Activated CD8-positive, alpha-beta T cell treated with anti-CD3 and anti-CD28 coated beads for 36 hours (primary cell): ENCODE measurements at regions not wholly inside any gene's neighbourhood (a gene's known extent, or its start where the extent isn't known, plus 50 kb on each side); places are given as distances from the start of the nearest gene placed in this dataset.

Source experiments
- ATAC-seq: fragments of 200-7000 bp; cut with Tn5 transposase; one replicate; pipeline ENCODE4 v1.10.0; 2021; ENCODE audit warnings: mild to moderate bottlenecking, moderate library complexity
- CTCF ChIA-PET: fragments of 350-600 bp; sonication (Branson Sonifier 250); formaldehyde crosslinking; loops from one replicate; lab custom pipeline; 2021; ENCODE audit warnings: antibody characterized with exemption; lab: Charles Lee
- POLR2A ChIA-PET: fragments of 350-600 bp; sonication (Branson Sonifier 250); formaldehyde crosslinking; loops from one replicate; lab custom pipeline; 2021; ENCODE audit warnings: antibody characterized with exemption; lab: Charles Lee
- DNase-seq: peaks from one replicate; pipeline ENCODE4 v3.0.0-alpha.2; 2020
- H3K27ac Mint-ChIP-seq: one replicate; pipeline ENCODE4 v1.8.0; 2021; ENCODE audit warnings: mild to moderate bottlenecking, mixed read lengths
- H3K27me3 Mint-ChIP-seq: one replicate; pipeline ENCODE4 v1.8.0; 2021; ENCODE audit warnings: mixed read lengths
- H3K36me3 Mint-ChIP-seq: one replicate; pipeline ENCODE4 v1.8.0; 2021; ENCODE audit warnings: low read depth, mixed read lengths
- H3K4me1 Mint-ChIP-seq: one replicate; pipeline ENCODE4 v1.8.0; 2021; ENCODE audit warnings: low read depth, mixed read lengths
- H3K4me3 Mint-ChIP-seq: one replicate; pipeline ENCODE4 v1.8.0; 2021; ENCODE audit warnings: mild to moderate bottlenecking, moderate library complexity, mixed read lengths
- H3K9me3 Mint-ChIP-seq: one replicate; pipeline ENCODE4 v1.8.0; 2021; ENCODE audit warnings: mixed read lengths
- intact Hi-C: fragments of 100-400 bp; cut with micrococcal nuclease; formaldehyde crosslinking; loops from one replicate; pipeline ENCODE4 v1.10.0; 2022
- TF ChIP-seq, protein P1 (sequence below): fragments of 200-600 bp; IDR thresholded peaks from one replicate; pipeline ENCODE4 v1.8.0; 2022; ENCODE audit warnings: antibody characterized with exemption, mild to moderate bottlenecking

DNA sequence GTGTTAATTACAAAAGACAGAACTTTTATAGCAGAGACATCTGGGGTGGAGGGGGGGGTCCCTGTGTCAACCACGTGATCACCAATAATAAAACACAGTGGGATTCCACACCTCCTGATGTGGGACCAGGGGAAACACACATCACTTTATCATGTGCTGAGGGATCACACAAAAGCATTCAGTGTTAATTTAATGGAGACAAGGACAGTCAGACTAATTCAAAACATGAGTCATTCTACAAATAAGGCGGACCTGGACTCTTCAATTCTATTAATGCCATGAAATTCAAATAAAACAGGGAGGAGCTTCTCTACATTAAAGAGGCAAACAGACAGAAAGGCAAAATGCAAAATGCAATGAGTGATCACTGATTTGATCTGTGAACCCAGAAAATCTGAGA is 67.3 kb upstream of the PFKP start:
- intact Hi-C loops, result no loop called here
- H3K36me3 Mint-ChIP-seq, result no peaks in the 10 kb centered on the region
- peaks cover 5% of the 10 kb centered on the region for H3K4me1 Mint-ChIP-seq
- ATAC-seq, result no peak
- TF ChIP-seq, protein P1, sequence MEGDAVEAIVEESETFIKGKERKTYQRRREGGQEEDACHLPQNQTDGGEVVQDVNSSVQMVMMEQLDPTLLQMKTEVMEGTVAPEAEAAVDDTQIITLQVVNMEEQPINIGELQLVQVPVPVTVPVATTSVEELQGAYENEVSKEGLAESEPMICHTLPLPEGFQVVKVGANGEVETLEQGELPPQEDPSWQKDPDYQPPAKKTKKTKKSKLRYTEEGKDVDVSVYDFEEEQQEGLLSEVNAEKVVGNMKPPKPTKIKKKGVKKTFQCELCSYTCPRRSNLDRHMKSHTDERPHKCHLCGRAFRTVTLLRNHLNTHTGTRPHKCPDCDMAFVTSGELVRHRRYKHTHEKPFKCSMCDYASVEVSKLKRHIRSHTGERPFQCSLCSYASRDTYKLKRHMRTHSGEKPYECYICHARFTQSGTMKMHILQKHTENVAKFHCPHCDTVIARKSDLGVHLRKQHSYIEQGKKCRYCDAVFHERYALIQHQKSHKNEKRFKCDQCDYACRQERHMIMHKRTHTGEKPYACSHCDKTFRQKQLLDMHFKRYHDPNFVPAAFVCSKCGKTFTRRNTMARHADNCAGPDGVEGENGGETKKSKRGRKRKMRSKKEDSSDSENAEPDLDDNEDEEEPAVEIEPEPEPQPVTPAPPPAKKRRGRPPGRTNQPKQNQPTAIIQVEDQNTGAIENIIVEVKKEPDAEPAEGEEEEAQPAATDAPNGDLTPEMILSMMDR, result no peak
- H3K27ac Mint-ChIP-seq, result no peak overlapping the region
- no peaks in the 10 kb centered on the region for H3K9me3 Mint-ChIP-seq
- no peak overlapping the region for H3K4me3 Mint-ChIP-seq
- DNase-seq, result no peak
- H3K27me3 Mint-ChIP-seq, result no peaks in the 10 kb centered on the region
- ChIA-PET POLR2A (interaction anchor here (0.9 kb wide), 1 partner anchor 8 kb away, joined by 3 read pairs; no protein-coding TSS in a partner anchor), CTCF (interaction anchor here (0.9 kb wide), 1 partner anchor 26 kb away, joined by 3 read pairs; no protein-coding TSS in a partner anchor)

DNA sequence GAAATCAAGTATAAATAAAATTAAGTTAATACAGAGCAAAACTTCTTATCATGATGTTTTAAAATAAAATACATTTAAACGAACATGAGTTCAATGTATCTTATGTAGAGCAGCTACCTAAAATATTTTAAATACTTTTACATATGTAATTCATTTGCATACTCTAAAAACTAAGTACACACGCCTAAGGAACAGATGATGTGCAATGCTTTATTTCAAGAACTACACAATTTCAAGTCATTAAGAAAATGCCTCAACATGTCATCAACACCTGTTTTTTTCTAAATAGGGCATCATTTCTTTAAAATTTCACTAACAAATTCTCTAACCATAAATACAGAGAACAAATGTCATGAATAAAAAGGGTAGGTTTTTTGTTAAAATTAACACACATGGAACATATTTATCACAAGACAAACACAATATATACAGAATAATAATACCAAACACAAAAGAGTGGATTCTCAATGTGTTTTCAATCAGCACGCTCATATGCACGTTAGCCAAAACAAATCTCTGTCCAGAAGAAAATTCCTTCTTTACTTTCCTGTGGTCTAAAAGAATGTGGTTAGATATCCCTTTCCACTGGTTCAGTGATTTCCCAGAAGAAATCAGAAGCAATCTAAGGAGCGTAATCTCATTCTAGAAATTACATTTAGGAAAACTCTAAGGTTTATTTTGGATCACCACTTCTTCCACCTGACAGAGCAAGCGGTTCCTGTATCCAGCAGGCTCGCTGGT is 73.0 kb upstream of the PFKP start:
- ATAC-seq (no peak), DNase-seq (no peak)
- Mint-ChIP-seq H3K27me3 (peaks cover 8% of the 10 kb centered on the region), H3K4me1 (no peaks in the 10 kb centered on the region), H3K4me3 (no peak overlapping the region), H3K27ac (no peak overlapping the region), H3K9me3 (peaks cover under 1% of the 10 kb centered on the region), H3K36me3 (no peaks in the 10 kb centered on the region)
- ChIA-PET CTCF (no interaction called here), POLR2A (no interaction called here)
- intact Hi-C loops, result no loop called here
- TF ChIP-seq, protein P1, result no peak

DNA sequence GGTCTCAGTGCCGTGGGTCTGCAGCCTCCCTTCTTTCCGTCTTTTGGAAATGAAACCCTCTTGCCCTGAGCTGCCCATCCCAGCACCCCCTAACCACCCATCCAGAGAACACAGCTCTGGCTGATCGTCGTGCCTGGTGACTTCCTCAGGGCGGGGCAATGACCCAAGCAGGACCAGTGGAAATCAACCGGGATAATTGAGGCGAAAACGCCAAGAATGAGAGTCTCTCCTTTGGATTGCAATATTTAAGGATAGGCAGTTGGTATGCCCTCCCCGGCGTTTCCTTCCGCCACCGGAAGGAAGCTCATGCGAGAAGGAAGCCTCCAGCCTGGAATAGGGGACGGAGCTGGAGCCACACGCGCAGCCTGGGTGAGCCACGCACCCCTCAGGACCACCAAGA is 73.7 kb upstream of the PFKP start:
- ATAC-seq (no peak), DNase-seq (no peak)
- intact Hi-C loops, result no loop called here
- ChIA-PET CTCF (no interaction called here), POLR2A (no interaction called here)
- TF ChIP-seq, protein P1, result no peak
- no peak overlapping the region for H3K27ac Mint-ChIP-seq
- no peak overlapping the region for H3K4me3 Mint-ChIP-seq
- peaks cover 3% of the 10 kb centered on the region for H3K36me3 Mint-ChIP-seq
- H3K9me3 Mint-ChIP-seq, result peaks cover 5% of the 10 kb centered on the region
- no peaks in the 10 kb centered on the region for H3K4me1 Mint-ChIP-seq
- peaks cover 15% of the 10 kb centered on the region for H3K27me3 Mint-ChIP-seq

DNA sequence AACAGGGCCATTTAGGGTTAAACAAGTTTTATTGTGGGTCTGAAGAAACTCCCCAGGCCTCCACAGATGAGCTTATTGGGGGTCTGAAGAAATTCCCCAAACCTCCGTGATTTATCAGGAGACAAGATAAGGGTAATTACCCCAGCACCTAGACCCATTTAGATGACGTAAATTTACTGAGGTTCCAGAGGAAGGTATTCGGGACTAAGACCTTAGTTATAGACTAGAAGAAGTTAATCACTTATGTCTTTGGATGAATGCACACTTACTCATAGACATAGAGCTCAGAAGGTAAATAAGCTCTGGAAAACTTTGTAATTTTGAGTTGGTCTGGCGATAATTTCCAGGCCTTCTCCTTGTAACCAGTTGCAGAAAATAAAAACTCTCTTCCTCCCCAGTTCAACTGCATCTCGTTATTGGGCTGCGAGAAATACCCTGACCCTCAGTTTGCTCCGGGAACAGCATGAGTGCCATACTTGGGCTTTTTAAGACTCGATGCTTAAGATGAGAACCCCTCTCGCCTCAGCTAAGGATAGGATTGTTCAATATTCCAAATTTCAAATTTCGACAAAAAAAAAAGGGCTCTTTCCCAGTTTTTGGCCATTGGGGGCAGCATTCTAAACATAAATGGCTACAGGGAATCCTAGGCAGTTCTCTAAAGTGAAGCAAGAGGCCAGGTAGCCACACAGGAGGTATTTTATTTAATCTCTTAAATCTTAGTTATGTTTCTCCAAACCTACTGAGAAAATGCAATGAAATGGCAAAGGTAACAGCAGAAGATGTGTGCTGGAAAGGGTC is 74.7 kb upstream of the PFKP start:
- H3K27ac Mint-ChIP-seq, result no peak overlapping the region
- peaks cover 4% of the 10 kb centered on the region for H3K36me3 Mint-ChIP-seq
- ChIA-PET CTCF (no interaction called here), POLR2A (interaction anchor here (1.1 kb wide), 1 partner anchor 8 kb away, joined by 3 read pairs; no protein-coding TSS in a partner anchor)
- H3K9me3 Mint-ChIP-seq, result peaks cover 7% of the 10 kb centered on the region
- no peaks in the 10 kb centered on the region for H3K4me1 Mint-ChIP-seq
- TF ChIP-seq, protein P1, result no peak
- no peak for DNase-seq
- intact Hi-C loops, result no loop called here
- H3K4me3 Mint-ChIP-seq, result no peak overlapping the region
- no peak for ATAC-seq
- H3K27me3 Mint-ChIP-seq, result peaks cover 22% of the 10 kb centered on the region

DNA sequence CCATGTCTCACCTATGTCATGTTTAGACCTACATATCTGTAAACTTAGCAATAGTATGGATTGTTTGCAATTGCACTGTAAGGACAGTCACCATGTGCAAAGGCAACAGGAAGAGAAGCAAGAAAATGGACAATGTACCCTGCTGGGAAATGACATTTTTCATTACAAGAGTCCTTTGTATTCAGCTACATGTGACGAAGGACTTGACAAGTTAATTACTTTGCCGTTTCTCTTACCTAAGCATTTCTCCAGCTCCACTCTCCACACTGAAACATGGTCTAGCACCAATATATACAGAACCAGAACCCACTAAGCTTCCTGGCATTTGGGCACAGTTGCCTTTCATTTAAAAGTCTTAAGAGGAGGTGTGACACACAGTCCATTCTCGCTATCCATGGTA is 76.6 kb upstream of the PFKP start:
- intact Hi-C loops, result no loop called here
- CTCF ChIA-PET, result no interaction called here
- POLR2A ChIA-PET, result no interaction called here
- peaks cover 7% of the 10 kb centered on the region for H3K9me3 Mint-ChIP-seq
- peaks cover 34% of the 10 kb centered on the region for H3K27me3 Mint-ChIP-seq
- no peak overlapping the region for H3K4me3 Mint-ChIP-seq
- H3K4me1 Mint-ChIP-seq, result peaks cover 4% of the 10 kb centered on the region
- TF ChIP-seq, protein P1, result no peak
- no peak for DNase-seq
- no peak for ATAC-seq
- peaks cover 4% of the 10 kb centered on the region for H3K36me3 Mint-ChIP-seq
- H3K27ac Mint-ChIP-seq, result no peak overlapping the region
